ENCODE measurements at regions not wholly inside any gene's neighbourhood (a gene's known extent, or its start where the extent isn't known, plus 50 kb on each side); places are given as distances from the start of the nearest gene placed in this dataset.
"Not testable (repeated sequence)": the region's sequence is repeated elsewhere in the genome, so short reads cannot be mapped to it uniquely, and the experiment has no call there.

- no peaks in the 10 kb centered on the region for H3K27me3 ChIP-seq (ENCODE audit: insufficient read depth, low read depth)
- H3K4me2 ChIP-seq: no peak overlapping the region
- H3K9me2 ChIP-seq (ENCODE audit: insufficient read depth): no peaks in the 10 kb centered on the region
- peaks cover 53% of the 10 kb centered on the region for H3F3A ChIP-seq (ENCODE audit: insufficient read depth, low read depth)
- no peak overlapping the region for H3K4me3 ChIP-seq
- intact Hi-C loops (cut with micrococcal nuclease; ENCODE audit: unreplicated experiment): loop anchor here (10.0 kb wide), 1 partner anchor 505 kb away; no protein-coding TSS in a partner anchor
- no peak overlapping the region for H2AFZ ChIP-seq
- DNase-seq: no peak
- CTCF ChIA-PET: interaction anchor here (0.5 to 1.3 kb wide), 5 partner anchors 8 to 196 kb away, joined by 3 to 17 read pairs (median 14); no protein-coding TSS in a partner anchor
- TF ChIP-seq EZH2 (IDR thresholded peaks at IDR 0.05; ENCODE audit: low read depth) (no peak), CTCF (conservative IDR thresholded peaks at IDR 0.05) (peak; percentile 62)
- POLR2A ChIA-PET (ENCODE audit: unreplicated experiment): interaction anchor here (0.5 to 0.6 kb wide), 2 partner anchors 18 to 236 kb away, joined by 7 to 21 read pairs; no protein-coding TSS in a partner anchor
- BruUV-seq (replicated peaks): TSS peak; percentile 3
- H4K20me1 ChIP-seq (ENCODE audit: insufficient read depth): no peaks in the 10 kb centered on the region
- 0 out of 2 replicates have a peak overlapping the region, but pooled peaks have one; percentile 8 for H3K27ac ChIP-seq
- no peaks in the 10 kb centered on the region for H3K4me1 ChIP-seq (replicated peaks; ENCODE audit: insufficient read depth)
- H3K9me3 ChIP-seq (ENCODE audit: insufficient read depth, low read depth): peaks cover 4% of the 10 kb centered on the region; the same call in 1 of the 2 replicates
- peaks cover 4% of the 10 kb centered on the region; the same call in 1 of the 2 replicates for H3K79me2 ChIP-seq (ENCODE audit: low read depth)
- H3K36me3 ChIP-seq (ENCODE audit: low read depth): peaks cover 33% of the 10 kb centered on the region
Observed at GRCh38 chr1:221979444-221980032, 237.6 kb upstream of the DUSP10 start.

GRCh38 chr1:221978631-221979334, 236.9 kb upstream of the DUSP10 start:
- H3K9me3 ChIP-seq (ENCODE audit: insufficient read depth, low read depth); BruUV-seq (replicated peaks); H3K9me2 ChIP-seq (ENCODE audit: insufficient read depth); H3K4me2 ChIP-seq; H3K79me2 ChIP-seq (ENCODE audit: low read depth); H2AFZ ChIP-seq; H4K20me1 ChIP-seq (ENCODE audit: insufficient read depth); H3K4me1 ChIP-seq (replicated peaks; ENCODE audit: insufficient read depth); H3K4me3 ChIP-seq; DNase-seq; H3K27me3 ChIP-seq (ENCODE audit: insufficient read depth, low read depth); intact Hi-C loops (cut with micrococcal nuclease; ENCODE audit: unreplicated experiment): not testable (repeated sequence)
- Histone ChIP-seq H3F3A (ENCODE audit: insufficient read depth, low read depth) (peaks cover 45% of the 10 kb centered on the region), H3K27ac (0 out of 2 replicates have a peak overlapping the region, but pooled peaks have one; percentile 8), H3K36me3 (ENCODE audit: low read depth) (peaks cover 30% of the 10 kb centered on the region)
- POLR2A ChIA-PET (ENCODE audit: unreplicated experiment): interaction anchor here (0.5 to 0.6 kb wide), 2 partner anchors 17 to 236 kb away, joined by 7 to 21 read pairs; no protein-coding TSS in a partner anchor
- CTCF ChIA-PET: interaction anchor here (0.5 to 0.9 kb wide), 2 partner anchors 54 to 92 kb away, joined by 3 to 14 read pairs; no protein-coding TSS in a partner anchor

GRCh38 chr1:221973787-221974186, 231.9 kb upstream of the DUSP10 start:
- H3K27ac ChIP-seq; H3K4me3 ChIP-seq; BruUV-seq (replicated peaks); intact Hi-C loops (cut with micrococcal nuclease; ENCODE audit: unreplicated experiment); H3K27me3 ChIP-seq (ENCODE audit: insufficient read depth, low read depth); H3K4me2 ChIP-seq; H2AFZ ChIP-seq; DNase-seq; H3K9me2 ChIP-seq (ENCODE audit: insufficient read depth); CTCF ChIA-PET; POLR2A ChIA-PET (ENCODE audit: unreplicated experiment); H3K9me3 ChIP-seq (ENCODE audit: insufficient read depth, low read depth); H4K20me1 ChIP-seq (ENCODE audit: insufficient read depth): not testable (repeated sequence)
- peaks cover 23% of the 10 kb centered on the region for H3K36me3 ChIP-seq (ENCODE audit: low read depth)
- H3F3A ChIP-seq (ENCODE audit: insufficient read depth, low read depth): peaks cover 29% of the 10 kb centered on the region; the same call in 1 of the 2 replicates
- H3K79me2 ChIP-seq (ENCODE audit: low read depth): peaks cover 42% of the 10 kb centered on the region
- H3K4me1 ChIP-seq (replicated peaks; ENCODE audit: insufficient read depth): peaks cover 36% of the 10 kb centered on the region

Measured in PC-9 (cell line).